MCF 10A (cell line): ENCODE measurements at regions not wholly inside any gene's neighbourhood (a gene's known extent, or its start where the extent isn't known, plus 50 kb on each side); places are given as distances from the start of the nearest gene placed in this dataset.

Experiments used
- BruUV-seq: library from RNA; stranded (reverse); fragments of 400-500 nt; replicated peaks from 2 replicates; lab custom pipeline; 2021; lab: Mats Ljungman, UMichigan
- CTCF ChIA-PET: fragments of 300-600 bp; sonication (Branson Sonifier 250); formaldehyde crosslinking; extraction: SDS; loops from one replicate; lab custom pipeline; 2021; ENCODE audit warnings: antibody characterized with exemption, inconsistent platforms; lab: Yijun Ruan, JAX
- POLR2A ChIA-PET: fragments of 300-600, 350-650 bp; sonication (Branson Sonifier 250); formaldehyde crosslinking; extraction: SDS; loops from one replicate; lab custom pipeline; 2020; ENCODE audit warnings: antibody characterized with exemption, inconsistent platforms; lab: Yijun Ruan, JAX
- DNase-seq: peaks from one replicate; pipeline ENCODE4 v3.0.0-alpha.2; 2018; ENCODE audit not compliant: unreplicated experiment
- H3K27ac Mint-ChIP-seq: one replicate; pipeline ENCODE4 v1.8.0; 2022; ENCODE audit warnings: mild to moderate bottlenecking, low read depth, mixed read lengths; ENCODE audit not compliant: unreplicated experiment
- H3K27me3 Mint-ChIP-seq: one replicate; pipeline ENCODE4 v1.8.0; 2022; ENCODE audit warnings: mixed read lengths; ENCODE audit not compliant: insufficient read depth, unreplicated experiment
- H3K36me3 Mint-ChIP-seq: one replicate; pipeline ENCODE4 v1.8.0; 2022; ENCODE audit warnings: mild to moderate bottlenecking, moderate library complexity, mixed read lengths; ENCODE audit not compliant: insufficient read depth, unreplicated experiment
- H3K4me1 Mint-ChIP-seq: one replicate; pipeline ENCODE4 v1.8.0; 2022; ENCODE audit warnings: mixed read lengths; ENCODE audit not compliant: insufficient read depth, unreplicated experiment
- H3K4me3 Mint-ChIP-seq: one replicate; pipeline ENCODE4 v1.8.0; 2022; ENCODE audit warnings: mild to moderate bottlenecking, moderate library complexity, mixed read lengths; ENCODE audit not compliant: unreplicated experiment
- H3K9me3 Mint-ChIP-seq: one replicate; pipeline ENCODE4 v1.8.0; 2022; ENCODE audit warnings: mixed read lengths; ENCODE audit not compliant: unreplicated experiment
- intact Hi-C: fragments of 100-400 bp; cut with micrococcal nuclease; formaldehyde crosslinking; loops from 2 replicates; pipeline ENCODE4 v1.14.1; 2022
- TF ChIP-seq, protein P1 (sequence below): fragments of 200-600 bp; IDR thresholded peaks from one replicate; pipeline ENCODE4 v1.8.0; 2022; ENCODE audit warnings: antibody characterized with exemption, mild to moderate bottlenecking; ENCODE audit not compliant: unreplicated experiment

DNA sequence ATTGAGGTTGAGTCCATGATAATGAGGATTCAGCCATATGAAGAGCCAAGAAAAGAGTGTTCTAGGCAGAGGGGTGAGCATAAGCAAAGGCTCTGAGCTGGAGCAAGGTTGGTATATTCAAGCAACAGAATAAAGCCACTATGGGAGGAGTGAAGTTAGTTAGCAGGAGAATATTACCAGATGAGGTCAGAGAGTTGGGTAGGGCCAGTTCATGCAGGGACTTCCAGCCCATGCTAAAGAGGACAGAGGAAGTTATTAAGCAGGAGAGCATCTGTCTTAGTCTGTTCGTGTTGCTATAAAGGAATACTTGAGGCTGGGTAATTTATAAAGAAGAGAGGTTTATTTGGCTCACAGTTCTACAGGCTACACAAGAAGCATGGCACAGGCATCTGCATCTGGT lies 57.1 kb upstream of the ATG10 start:
- Mint-ChIP-seq H3K4me1 (no peaks in the 10 kb centered on the region), H3K27me3 (no peaks in the 10 kb centered on the region), H3K27ac (no peak overlapping the region), H3K9me3 (no peaks in the 10 kb centered on the region), H3K36me3 (no peaks in the 10 kb centered on the region), H3K4me3 (no peak overlapping the region)
- no peak for DNase-seq
- BruUV-seq: no TSS peak
- ChIA-PET POLR2A (interaction anchor here (1.5 kb wide), 1 partner anchor 9 kb away, joined by 3 read pairs; no protein-coding TSS in a partner anchor), CTCF (no interaction called here)
- intact Hi-C loops: no loop called here
- TF ChIP-seq, protein P1, sequence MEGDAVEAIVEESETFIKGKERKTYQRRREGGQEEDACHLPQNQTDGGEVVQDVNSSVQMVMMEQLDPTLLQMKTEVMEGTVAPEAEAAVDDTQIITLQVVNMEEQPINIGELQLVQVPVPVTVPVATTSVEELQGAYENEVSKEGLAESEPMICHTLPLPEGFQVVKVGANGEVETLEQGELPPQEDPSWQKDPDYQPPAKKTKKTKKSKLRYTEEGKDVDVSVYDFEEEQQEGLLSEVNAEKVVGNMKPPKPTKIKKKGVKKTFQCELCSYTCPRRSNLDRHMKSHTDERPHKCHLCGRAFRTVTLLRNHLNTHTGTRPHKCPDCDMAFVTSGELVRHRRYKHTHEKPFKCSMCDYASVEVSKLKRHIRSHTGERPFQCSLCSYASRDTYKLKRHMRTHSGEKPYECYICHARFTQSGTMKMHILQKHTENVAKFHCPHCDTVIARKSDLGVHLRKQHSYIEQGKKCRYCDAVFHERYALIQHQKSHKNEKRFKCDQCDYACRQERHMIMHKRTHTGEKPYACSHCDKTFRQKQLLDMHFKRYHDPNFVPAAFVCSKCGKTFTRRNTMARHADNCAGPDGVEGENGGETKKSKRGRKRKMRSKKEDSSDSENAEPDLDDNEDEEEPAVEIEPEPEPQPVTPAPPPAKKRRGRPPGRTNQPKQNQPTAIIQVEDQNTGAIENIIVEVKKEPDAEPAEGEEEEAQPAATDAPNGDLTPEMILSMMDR: no peak

DNA sequence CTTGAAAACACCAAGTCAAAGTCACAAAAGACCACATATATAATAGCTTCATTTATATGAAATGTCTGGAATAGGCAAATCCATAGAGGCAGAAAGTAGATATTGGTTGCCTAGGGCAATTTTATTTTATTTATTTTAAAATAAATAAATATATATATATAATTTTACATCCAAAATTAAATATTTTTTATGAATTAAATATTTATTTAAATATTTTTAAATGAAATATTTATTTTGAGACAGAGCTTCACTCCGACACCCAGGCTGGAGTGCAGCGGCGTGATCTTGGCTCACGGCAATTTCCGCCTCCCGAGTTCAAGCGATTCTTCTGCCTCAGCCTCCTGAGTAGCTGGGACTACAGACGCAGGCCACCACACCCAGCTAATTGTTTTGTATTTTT lies 58.9 kb upstream of the ATG10 start:
- CTCF ChIA-PET: interaction anchor here (1.0 kb wide), 1 partner anchor 56 kb away, joined by 3 read pairs; no protein-coding TSS in a partner anchor
- H3K27me3 Mint-ChIP-seq: no peaks in the 10 kb centered on the region
- POLR2A ChIA-PET: interaction anchor here (0.7 to 1.1 kb wide), 2 partner anchors 17 to 175 kb away, joined by 3 to 4 read pairs; no protein-coding TSS in a partner anchor

DNA sequence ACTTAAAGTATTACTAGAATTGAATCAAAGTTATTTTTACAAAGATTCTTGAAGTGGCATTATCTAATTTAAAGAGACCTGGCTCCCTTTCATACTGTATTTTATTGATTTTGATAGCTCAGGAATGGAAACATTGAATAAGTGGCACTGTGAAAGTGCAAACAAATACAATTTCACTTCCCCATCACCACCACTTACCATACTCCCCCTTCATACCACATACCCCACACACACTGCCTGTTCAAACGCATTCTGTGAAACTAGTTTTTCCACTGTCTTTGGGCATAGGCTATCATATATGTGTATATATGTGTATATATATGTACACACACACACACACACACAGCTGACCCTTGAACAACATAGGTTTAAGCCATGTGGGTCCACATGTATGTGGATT lies 62.1 kb upstream of the ATG10 start:
- Mint-ChIP-seq H3K9me3 (no peaks in the 10 kb centered on the region), H3K4me3 (no peak overlapping the region), H3K27me3 (no peaks in the 10 kb centered on the region), H3K4me1 (no peaks in the 10 kb centered on the region), H3K36me3 (no peaks in the 10 kb centered on the region), H3K27ac (no peak overlapping the region)
- DNase-seq: no peak
- CTCF ChIA-PET: interaction anchor here (0.7 to 1.0 kb wide), 2 partner anchors 16 to 155 kb away, joined by 3 read pairs; no protein-coding TSS in a partner anchor
- POLR2A ChIA-PET: no interaction called here
- TF ChIP-seq, protein P1: no peak
- intact Hi-C loops: no loop called here
- no TSS peak for BruUV-seq

More for the DNA sequence above, 58.9 kb upstream of the ATG10 start:
- Mint-ChIP-seq H3K36me3 (no peaks in the 10 kb centered on the region), H3K4me3 (no peak overlapping the region), H3K27ac (no peak overlapping the region), H3K4me1 (no peaks in the 10 kb centered on the region), H3K9me3 (no peaks in the 10 kb centered on the region)
- TF ChIP-seq, protein P1: no peak
- intact Hi-C loops: no loop called here
- no TSS peak for BruUV-seq
- no peak for DNase-seq

DNA sequence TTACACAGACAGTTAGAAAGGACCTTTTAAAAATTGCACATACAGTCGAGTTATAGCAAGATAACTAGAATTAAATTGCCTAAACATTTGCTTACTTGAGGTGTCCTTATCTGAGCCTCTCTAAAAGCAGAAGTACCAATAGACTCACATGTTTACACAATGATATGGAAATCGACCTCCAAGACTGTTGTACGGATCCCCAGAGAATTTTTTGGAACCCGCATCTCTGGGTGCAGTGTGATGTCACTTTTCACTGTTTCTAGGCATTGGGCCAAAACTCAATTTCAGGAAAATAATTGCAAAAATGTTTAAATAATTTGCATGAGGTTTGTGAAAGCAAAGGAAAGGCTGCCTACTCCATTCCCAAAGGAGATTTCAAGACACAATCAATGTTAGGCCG lies 63.1 kb upstream of the ATG10 start:
- no peaks in the 10 kb centered on the region for H3K9me3 Mint-ChIP-seq
- no peak for DNase-seq
- no peak overlapping the region for H3K4me3 Mint-ChIP-seq
- ChIA-PET CTCF (no interaction called here), POLR2A (no interaction called here)
- H3K4me1 Mint-ChIP-seq: no peaks in the 10 kb centered on the region
- no TSS peak for BruUV-seq
- intact Hi-C loops: no loop called here
- H3K27ac Mint-ChIP-seq: no peak overlapping the region
- TF ChIP-seq, protein P1: no peak
- no peaks in the 10 kb centered on the region for H3K36me3 Mint-ChIP-seq
- H3K27me3 Mint-ChIP-seq: no peaks in the 10 kb centered on the region
